NCI-H345 (cell line): ENCODE measurements at regions not wholly inside any gene's neighbourhood (a gene's known extent, or its start where the extent isn't known, plus 50 kb on each side); places are given as distances from the start of the nearest gene placed in this dataset.

Experiments
- DNase-seq: peaks from one replicate; lab custom pipeline; 2025; lab: John Stamatoyannopoulos, UW

DNA sequence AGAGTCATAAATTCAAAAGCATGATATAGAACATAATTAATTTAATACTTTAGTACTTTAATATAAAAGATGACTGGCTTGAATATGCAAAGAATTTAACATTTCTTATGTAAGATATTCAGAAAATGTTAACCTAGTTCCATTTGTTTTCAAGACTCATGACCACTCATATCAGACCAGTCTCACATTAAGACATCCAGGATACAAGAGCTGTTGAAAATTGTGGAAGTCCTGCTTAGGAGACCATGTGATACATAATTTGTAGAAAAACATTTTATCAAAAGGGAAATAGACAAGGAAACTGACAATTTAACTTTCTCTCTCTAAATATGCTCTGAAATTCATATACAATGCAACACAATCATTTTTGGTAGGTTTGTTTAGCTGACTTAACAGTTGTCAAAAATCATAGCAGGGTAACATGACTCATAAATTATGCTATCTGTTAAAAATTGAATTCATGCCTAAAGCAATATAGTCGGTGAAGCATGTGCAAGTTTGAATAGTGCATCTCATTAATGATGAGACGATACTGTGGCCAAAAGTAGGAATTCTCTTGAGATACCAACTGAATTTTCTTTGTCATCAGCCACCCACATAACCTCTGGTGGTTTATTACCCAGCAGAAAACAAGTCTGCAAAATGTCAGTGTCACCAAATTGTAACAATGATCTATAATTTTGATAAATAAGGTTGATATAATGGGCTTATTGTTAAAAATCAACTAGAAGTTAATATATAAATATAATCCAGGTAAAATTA is 211.4 kb downstream of the GASK1B start:
- DNase-seq = no peak

DNA sequence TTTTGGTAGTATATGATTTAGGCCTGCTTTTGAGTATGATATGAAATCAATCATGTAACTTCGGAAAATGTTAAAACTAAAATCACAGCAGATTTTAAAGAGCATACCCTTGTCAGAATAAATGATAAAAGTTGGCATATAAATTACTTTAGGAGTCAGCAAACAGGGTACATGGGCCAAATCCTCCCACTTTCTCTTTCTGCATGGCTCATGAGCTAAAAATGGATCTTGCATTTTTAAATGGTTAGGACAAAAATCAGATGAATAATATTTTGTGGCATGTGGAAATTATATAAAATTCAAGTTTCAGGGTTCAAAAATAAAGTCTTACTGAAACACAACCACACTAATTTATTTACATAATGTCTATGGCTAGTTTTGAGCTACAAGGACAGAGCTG is 214.9 kb downstream of the GASK1B start:
- DNase-seq = no peak

DNA sequence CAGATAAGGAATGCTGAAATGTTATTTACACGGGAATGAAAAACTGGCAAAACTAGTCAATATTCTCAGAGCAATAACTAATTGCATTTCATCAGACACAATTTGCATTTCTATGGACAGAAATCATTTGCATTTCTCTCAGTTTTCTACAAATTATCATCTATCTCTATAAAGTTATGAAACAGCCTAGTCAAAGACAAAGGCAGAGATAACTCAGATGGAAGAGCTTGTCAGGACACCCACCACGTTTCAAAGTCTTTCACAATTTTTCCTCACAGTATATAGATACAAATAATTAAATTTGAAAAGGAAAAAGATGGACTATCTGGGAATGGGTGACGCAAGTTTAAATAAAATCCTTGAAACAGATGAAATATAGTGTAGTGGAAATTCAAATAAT is 230.8 kb downstream of the GASK1B start:
- DNase-seq = no peak

DNA sequence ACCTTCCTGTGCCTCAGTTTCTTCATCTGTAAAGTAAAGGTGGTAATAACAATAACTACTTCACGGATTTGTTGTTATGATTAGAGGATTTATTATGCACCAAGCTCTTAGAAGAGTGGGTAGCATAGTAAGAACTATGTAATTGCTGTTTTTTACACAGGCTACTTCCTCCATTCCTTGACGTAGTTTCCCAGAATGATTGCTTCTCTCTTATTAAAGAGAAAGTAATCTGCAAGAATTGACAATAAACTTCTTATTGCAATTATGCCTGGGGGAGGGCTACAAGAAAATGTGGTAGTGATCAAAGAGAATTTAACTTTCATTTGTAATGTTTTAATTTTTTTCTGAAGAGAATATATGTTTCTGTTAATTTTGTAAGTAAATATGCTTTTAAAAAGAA is 238.7 kb downstream of the GASK1B start:
- DNase-seq = no peak

DNA sequence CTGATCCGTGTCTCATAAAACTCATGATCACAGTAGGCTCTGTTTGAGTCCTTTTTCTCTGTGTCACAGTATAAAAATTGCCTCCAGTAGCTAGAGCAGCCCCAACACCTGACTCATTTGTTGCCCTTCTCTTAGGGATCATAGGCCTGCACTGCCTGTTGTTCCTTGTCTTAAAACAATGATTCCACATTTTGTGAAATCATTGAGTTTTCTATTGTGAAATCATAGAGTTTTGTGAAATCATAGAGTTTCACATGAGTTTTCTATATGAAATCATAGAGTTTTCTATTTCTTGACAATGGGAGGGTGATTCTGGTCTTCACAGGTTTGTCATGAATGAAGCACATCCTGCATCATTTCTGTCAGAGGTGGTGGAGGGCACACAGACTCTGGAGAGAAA is 239.9 kb downstream of the GASK1B start:
- no peak for DNase-seq

DNA sequence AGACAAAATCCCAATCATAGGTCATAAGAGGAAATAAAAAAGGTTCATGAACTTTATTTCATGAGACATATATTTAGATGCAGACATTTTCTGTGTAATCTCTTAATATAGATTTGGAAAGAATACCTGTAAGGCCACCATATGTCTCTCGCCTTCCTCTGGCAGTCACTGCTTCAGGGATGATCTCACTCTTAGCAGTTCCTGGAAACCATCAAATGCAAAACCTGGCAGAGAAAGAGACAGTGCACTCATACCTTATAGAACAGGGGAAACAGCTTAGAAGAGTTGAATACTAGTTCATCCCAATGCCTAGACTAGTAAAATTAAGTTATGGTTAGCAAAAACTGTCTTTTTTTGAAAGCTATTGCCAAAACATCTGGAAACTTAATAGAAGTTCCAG is 243.3 kb downstream of the GASK1B start:
- DNase-seq = no peak

DNA sequence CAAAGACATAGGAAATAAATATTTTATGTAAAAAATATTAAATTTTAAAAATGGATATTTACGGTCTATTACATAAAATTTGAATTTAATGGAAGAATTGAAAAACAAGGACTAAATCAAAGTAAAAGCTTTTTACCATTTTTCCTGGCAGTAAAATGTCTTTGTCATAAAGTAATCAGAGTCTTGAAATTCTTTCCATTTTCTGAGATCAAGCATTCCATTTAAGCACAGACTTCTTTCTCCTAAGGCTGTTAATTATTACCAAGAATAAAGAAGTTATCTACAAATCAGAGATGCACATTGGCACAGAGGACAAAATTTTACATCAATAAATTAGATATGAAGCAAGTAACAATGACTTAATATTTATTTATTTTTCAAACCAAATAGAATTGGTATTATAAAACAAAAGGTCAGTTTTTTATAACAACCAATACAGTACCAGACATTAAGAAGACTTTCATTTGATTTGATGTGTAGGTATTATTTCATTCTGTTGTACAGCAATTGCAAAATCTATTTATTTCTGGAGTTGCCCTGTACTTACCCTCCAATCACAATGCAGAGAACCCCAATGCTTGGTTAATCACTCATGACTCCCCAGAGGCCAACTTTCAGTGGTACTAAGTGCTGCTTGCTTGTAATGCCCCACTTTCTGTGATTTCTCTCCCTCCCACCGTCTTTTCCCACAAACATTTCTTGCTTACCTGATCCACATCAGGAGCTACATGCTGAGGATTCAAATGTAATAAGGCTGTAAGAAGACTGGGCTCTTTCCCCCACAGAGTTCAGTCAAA is 254.6 kb downstream of the GASK1B start:
- no peak for DNase-seq

DNA sequence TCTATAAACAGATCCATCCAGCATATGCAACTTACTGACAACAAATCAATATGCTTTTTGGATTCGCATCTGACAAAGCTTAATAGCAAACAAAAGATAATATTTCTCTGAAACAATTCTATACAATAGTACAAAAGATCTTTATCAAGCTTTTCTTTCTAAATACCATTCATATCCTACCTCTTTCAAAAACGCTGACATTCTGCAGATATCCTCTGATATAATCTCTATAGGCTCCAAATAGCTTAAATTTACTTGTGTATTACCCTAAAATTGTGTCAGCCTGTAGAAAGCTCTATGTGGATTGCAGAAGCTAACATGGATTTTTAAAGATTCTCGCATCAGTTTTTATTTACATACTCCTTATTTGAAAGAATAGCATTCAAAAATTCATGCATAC is 260.6 kb downstream of the GASK1B start:
- DNase-seq = no peak

DNA sequence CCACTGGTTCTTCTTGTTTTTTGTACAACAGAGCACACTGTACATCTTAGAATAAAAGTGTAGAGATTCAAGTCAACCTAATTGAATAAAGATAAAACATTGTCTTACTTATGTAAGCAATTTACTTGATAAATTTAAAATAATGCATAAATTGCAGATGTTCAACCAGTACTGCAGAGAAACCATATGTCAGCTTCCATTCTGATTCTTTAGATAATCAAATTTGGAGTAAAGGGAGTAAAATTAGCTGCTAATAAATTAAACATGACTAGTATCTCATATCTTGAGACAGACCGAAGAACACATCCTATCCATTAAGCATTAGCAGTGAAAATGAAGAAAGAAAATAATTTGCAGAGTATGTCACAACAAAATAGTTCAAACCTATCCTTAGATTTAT is 261.2 kb downstream of the GASK1B start:
- DNase-seq = no peak

DNA sequence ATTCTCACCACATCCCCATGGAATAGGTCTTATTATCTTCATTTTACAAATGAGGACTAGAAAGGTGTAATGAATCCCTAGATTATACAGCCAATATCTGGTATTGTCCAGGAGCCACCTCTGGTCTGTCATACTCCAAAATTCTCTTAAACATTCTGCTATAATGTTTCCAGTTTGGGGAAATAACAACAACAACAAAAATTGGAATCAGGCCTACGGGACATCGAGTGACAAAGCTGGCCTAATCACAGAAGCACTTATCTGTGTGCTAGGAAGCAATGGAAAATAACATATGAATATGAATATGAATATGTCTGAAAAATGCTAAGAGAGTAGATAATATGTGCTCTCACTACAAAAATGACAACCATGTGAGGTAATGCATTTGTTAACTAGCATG is 264.1 kb downstream of the GASK1B start:
- no peak for DNase-seq

DNA sequence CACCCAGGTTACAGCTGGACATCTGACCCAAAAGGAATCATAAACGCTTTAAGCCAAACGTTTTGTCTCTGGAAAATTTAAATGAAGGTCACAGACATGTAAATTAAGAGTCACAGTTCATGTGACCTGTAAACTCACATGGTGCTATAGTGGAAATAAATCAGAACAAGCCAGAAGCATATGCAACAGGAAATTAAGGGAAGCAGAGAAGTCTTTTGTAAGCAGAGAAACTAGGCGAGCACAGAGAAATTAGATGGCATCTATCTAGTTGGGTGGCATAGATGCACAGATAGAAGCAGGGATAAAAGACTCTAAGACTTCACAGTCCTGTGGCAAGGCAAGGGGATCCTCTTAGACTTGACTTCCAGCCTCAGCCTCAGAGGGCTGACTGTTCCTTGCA is 264.8 kb downstream of the GASK1B start:
- no peak for DNase-seq

DNA sequence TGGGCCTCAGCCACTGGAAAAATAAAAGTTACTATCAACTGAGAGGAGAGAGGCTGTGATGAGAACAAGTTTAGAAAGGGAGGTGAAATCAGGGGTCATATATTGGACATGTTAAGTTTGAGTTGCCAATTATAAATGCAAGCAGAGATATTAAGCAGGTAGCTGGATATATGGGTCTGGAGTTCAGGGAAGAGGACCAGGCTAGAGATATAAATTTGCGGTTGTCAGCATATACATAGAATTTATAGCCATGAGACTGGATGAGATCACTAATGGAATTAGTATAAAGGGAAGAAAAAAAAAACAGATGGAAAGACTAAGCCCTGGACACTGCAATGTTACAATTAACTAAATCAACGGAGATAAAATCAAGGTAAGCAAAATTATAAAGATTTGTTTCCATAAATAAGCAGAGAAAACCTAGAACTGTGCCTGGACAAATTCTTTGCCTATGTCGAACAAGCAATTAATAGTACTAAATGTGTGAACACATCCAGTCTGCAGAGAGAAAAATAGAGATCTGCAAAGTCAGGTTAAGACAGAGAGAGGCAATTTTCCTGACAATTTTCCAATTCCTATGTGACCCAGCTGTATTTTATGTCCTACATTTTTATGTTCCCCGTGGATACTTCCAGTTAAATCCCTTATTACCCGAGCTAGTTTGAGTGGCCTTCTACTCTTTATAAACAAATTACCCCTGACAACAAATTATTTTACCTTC is 265.4 kb downstream of the GASK1B start:
- DNase-seq = no peak

DNA sequence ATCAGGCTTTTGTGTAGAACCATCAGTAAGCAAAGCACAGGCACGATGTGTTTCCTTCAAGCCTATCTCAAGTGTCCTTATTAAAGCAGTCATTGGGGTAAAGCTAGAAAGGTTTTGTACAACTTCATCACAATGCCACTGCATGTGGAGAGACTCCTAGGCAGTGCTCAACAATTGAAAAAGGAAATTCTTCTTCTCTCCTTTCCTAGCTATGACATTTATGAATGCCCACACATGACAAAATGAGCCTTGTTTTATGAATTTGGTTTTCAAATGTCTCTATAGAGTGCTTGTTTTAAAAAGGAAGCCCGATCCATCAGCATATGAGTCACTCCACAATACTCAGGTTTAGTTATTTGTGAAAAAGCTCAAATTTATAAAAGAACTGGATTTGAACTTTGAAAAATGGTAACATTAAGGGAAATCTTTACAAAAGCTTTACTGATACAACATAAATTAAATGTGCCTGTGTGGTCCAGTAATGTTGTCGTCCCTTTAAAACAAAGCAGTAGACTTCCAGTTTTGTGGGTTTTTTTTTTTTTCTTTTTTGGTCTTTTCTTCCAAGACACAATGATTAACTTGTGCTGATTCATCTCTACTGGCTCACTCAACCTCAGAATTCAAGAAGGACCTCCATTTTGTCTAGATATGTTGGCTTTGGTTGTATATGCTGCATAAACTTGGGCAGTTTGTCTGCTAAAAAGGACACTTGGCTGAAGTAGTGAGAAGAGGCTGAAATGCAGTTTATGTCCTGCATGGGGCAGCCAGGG is 273.8 kb downstream of the GASK1B start:
- no peak for DNase-seq

DNA sequence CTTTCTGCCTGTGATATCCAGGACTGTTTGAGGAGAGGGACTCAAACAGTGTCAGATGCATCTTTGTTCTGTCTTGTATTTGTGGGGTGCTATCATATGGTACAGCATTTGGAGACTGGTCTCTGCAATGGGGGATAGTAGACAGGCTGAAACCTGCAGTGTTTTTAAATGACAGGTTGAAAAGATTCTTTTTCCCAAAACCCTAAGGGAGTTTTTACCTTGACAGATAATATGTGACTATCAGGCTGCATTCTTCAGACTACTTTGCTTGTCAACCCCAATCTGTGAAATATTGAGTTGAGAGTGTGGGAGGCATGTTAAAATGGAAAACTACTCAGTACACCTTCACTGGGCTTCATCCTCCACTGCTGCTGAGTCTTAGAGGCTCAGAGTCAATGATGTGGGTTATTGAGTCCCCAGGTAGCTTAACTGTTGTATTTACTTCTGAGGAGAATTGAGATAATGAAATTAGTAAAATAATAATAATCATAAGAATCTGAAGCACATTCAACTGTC is 274.9 kb downstream of the GASK1B start:
- no peak for DNase-seq

DNA sequence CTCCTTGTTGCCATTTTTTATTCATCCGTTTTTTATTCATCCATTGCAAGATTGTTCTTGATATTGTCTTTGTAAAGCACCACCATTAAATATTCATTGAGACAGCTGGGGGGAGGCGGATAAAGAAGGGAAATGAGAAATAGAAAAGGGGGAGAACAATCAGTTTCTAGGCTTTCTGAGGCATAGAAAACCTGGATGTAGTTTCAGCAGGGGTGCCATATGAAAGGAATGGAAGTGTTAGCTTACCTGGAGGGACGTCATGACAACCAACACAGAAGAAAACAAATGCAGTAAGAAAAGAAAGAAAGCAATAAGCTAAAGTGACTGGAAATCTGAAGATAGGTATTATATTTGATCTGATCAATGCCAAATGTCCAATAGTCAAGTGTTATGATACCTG is 276.1 kb downstream of the GASK1B start:
- DNase-seq = no peak

DNA sequence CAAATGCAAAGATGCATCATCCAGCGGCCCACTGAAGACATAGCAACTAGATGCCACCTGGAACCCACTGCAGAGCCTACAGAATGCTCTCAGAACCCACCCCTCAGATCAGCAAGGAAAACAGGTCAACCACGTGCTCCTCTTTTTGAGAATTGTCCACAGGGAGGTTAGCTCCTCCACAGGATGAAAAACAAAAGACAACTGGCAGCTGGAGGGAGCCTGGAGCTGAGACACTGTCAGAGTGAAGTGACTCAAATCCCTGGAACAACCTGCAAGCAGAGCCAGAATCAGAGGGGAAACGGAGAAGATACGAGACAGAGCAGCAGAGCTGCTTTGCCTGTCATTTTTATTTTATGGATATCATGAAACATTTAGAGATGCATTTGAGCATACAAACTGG is 277.6 kb downstream of the GASK1B start:
- DNase-seq = no peak

DNA sequence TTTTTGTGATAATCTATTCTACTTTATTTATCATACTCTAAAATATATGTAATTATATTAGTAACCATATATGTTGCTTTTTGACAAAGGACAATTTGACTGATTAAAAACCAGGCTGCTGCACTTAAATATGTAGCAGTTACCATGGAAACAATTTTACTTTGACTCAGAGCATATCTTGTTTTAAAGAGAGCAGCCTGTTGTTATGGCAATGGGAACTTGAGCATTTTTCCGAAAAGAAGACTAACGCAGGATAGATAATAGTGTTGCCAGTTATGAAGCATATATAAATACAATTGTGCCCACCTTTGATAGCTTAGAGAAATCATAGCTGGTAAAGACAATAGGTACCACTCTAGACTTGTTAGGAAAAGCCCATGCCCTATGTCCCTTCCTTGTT is 283.0 kb downstream of the GASK1B start:
- no peak for DNase-seq

DNA sequence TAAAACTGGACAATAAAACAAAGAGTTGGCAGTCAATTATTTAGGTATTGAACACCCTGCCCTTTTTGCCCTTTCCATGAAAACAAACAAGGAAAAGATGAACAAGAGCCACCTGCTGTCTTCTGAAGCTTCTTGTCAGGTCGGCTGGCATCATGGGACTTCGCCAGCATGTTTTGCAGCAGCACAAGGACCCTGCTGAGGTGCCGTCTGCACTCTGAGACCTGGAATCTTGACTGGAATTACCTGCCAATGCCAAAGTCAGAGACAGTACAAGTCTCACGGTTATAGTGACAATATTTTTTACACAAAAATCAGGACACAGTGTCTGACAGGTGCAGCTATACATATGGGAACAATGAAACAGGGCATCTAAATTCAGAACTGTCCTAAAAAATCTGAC is 284.5 kb downstream of the GASK1B start:
- no peak for DNase-seq

DNA sequence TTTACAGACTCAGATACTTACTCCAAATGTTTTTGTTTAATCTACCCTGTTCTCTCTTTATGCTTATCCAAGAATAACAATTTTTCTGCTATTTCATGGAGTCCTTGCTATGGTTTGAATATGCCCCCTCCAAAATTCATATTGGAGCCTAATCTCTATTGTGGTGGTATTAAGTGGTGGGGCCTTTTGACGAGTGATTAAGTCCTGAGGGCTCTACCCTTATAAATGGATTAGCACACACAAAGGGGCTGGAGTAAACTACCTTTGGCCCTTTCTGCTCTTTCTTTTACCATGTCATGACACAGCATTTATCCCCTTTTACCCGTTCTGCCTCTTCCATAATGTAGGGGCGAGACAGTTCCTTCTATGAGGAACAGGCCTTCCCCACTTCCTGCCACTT is 285.5 kb downstream of the GASK1B start:
- DNase-seq = no peak

DNA sequence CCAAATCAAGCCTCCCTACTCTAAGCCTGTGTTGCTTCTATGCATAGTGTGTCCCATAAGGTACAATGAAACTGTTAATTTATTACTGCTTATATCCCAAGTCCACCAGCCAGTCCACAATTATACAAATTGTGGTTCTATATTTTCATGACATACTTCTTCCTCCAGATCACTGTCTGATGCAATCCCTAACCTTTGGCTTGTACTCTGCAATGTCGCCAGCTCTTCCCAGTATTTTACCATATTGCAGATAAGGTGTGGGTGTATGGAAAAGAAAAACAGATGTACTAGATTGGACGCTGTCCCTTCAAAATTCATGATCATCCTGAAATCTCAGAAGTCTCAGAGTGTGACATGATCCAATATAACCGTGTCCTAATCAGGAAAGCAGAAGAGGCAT is 286.2 kb downstream of the GASK1B start:
- no peak for DNase-seq

DNA sequence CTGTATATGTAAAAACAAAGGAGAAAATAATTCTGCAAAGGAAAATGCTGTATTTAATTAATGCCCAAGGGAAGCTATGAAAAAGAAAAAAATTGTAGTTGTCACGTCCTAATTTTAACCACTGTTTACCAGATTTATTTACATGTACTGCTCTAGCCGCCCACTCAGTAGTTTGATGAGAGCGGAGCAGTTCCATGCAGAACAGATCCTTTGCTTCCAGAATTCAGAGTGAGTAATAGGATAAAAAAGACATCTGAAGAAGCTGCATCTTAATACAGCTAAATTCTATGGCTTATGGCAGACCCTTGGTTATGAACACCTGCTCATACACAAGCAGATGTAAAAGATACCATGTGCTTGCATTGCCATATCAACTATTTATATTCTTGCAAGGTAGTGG is 287.0 kb downstream of the GASK1B start:
- no peak for DNase-seq

DNA sequence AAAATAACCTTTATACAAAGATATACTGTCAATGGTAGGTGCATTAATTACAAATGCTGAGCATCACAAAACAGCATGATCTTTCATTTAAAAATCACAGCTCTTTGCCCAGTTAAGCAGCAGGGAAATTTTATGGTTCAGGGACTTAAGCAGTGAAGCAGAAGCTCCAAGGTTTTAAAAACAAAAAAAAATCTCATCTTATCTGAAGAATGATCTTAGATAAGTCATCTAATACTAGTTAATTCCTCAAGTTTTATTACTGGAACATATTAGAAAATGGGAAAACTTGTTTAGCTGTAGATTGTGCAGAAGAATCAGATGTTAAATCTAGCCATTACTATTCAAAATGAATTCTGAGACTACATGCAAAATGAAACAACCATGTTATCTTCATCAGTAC is 289.9 kb downstream of the GASK1B start:
- no peak for DNase-seq
